ENCODE measurements at regions not wholly inside any gene's neighbourhood (a gene's known extent, or its start where the extent isn't known, plus 50 kb on each side); places are given as distances from the start of the nearest gene placed in this dataset.

- TF ChIP-seq CTCF (IDR thresholded peaks at IDR 0.05; ENCODE audit: control extremely low read depth in 1 of 3, insufficient read depth in 1 of 3, low read depth in 1 of 3, low read length in 3 of 3) (no peak), SIX5 (IDR thresholded peaks at IDR 0.05; ENCODE audit: low read depth, low read length) (no peak), CEBPB (IDR thresholded peaks at IDR 0.05; ENCODE audit: low read depth, low read length) (no peak), GABPA (IDR thresholded peaks at IDR 0.05; ENCODE audit: borderline replicate concordance, insufficient read depth, low read length) (no peak), POLR2A (IDR thresholded peaks at IDR 0.05; ENCODE audit: control extremely low read depth in 1 of 2, low read depth in 2 of 2, low read length in 2 of 2) (no peak), EZH2 (IDR thresholded peaks at IDR 0.05; ENCODE audit: low read depth, low read length, severe bottlenecking) (no peak), EGR1 (IDR thresholded peaks at IDR 0.05; ENCODE audit: borderline replicate concordance, low read depth, low read length) (no peak), SIN3A (conservative IDR thresholded peaks at IDR 0.05 in 1 of 2, IDR thresholded peaks at IDR 0.05 in 1 of 2; ENCODE audit: low read depth in 1 of 2, low read length in 2 of 2) (no peak)
Measured at GRCh38 chr3:177335728-177336127, 138.4 kb upstream of the TBL1XR1 start.
